GM18868 (cell line): ENCODE measurements at regions not wholly inside any gene's neighbourhood (a gene's known extent, or its start where the extent isn't known, plus 50 kb on each side); places are given as distances from the start of the nearest gene placed in this dataset.
A peak's percentile ranks its signal among the peaks of the same experiment; 100 is the strongest.

ENCODE experiments used
- ATAC-seq: cut with Tn5 transposase; IDR thresholded peaks from one replicate; pipeline ENCODE4 v1.9.1; 2021; ENCODE audit warnings: mild to moderate bottlenecking, moderate library complexity; ENCODE audit not compliant: unreplicated experiment

- peak; percentile 81 for ATAC-seq
Measured at GRCh38 chr11:128302425-128303186, 284.8 kb downstream of the ETS1 start.

GRCh38 chr11:128301756-128302155 is 285.6 kb downstream of the ETS1 start:
- no peak for ATAC-seq

- ATAC-seq = no peak
Measured at GRCh38 chr11:128300785-128301184, 286.6 kb downstream of the ETS1 start.

GRCh38 chr11:128299132-128299726 is 288.1 kb downstream of the ETS1 start:
- ATAC-seq = peak; percentile 37

GRCh38 chr11:128298271-128298670 is 289.1 kb downstream of the ETS1 start:
- ATAC-seq = no peak

GRCh38 chr11:128297805-128298204 is 289.6 kb downstream of the ETS1 start:
- no peak for ATAC-seq

- peak; percentile 54 for ATAC-seq
Measured at GRCh38 chr11:128297091-128297651, 290.2 kb downstream of the ETS1 start.

GRCh38 chr11:128294671-128295050 is 292.7 kb downstream of the ETS1 start:
- no peak for ATAC-seq

GRCh38 chr11:128294001-128294670 is 293.2 kb downstream of the ETS1 start:
- no peak for ATAC-seq

GRCh38 chr11:128291835-128292234 is 295.5 kb downstream of the ETS1 start:
- peak; percentile 33 for ATAC-seq

- ATAC-seq = no peak
Measured at GRCh38 chr11:128291007-128291406, 296.4 kb downstream of the ETS1 start.

- peak; percentile 69 for ATAC-seq
Measured at GRCh38 chr11:128290106-128290840, 297.1 kb downstream of the ETS1 start.

GRCh38 chr11:128289048-128289447 is 298.3 kb downstream of the ETS1 start:
- peak; percentile 34 for ATAC-seq

GRCh38 chr11:128288368-128288767 is 299.0 kb downstream of the ETS1 start:
- no peak for ATAC-seq

GRCh38 chr11:128285321-128285720 is 302.0 kb downstream of the ETS1 start:
- ATAC-seq = no peak

GRCh38 chr11:128284634-128285033 is 302.7 kb downstream of the ETS1 start:
- ATAC-seq = no peak

GRCh38 chr11:128283451-128283850 is 303.9 kb downstream of the ETS1 start:
- no peak for ATAC-seq

GRCh38 chr11:128282053-128282452 is 305.3 kb downstream of the ETS1 start:
- no peak for ATAC-seq

GRCh38 chr11:128279866-128280265 is 307.5 kb downstream of the ETS1 start:
- ATAC-seq = no peak

- ATAC-seq = no peak
Measured at GRCh38 chr11:128273736-128274135, 313.6 kb downstream of the ETS1 start.

- no peak for ATAC-seq
Measured at GRCh38 chr11:128271401-128271800, 316.0 kb downstream of the ETS1 start.
